ENCODE measurements at regions not wholly inside any gene's neighbourhood (a gene's known extent, or its start where the extent isn't known, plus 50 kb on each side); places are given as distances from the start of the nearest gene placed in this dataset.

DNA sequence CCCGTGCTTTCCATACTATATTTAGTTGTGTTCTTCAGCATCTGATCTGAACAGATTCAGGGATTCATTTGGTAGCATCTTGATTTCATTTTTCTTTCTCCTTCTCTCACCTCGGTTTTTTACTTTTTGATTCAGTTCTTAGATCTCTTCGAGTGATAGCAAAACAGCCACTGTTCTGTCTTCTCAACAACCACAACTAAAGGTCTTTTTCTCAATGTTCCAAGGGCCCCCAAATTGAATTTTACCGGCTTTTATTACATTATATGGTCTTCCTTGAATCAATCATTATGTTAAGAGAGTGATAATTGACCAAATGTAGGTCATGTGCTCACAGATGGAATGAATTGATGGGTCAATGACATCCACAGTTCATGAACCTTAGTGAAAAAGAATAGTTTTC lies 164.5 kb upstream of the LMNTD1 start:
- TF ChIP-seq, protein P1, sequence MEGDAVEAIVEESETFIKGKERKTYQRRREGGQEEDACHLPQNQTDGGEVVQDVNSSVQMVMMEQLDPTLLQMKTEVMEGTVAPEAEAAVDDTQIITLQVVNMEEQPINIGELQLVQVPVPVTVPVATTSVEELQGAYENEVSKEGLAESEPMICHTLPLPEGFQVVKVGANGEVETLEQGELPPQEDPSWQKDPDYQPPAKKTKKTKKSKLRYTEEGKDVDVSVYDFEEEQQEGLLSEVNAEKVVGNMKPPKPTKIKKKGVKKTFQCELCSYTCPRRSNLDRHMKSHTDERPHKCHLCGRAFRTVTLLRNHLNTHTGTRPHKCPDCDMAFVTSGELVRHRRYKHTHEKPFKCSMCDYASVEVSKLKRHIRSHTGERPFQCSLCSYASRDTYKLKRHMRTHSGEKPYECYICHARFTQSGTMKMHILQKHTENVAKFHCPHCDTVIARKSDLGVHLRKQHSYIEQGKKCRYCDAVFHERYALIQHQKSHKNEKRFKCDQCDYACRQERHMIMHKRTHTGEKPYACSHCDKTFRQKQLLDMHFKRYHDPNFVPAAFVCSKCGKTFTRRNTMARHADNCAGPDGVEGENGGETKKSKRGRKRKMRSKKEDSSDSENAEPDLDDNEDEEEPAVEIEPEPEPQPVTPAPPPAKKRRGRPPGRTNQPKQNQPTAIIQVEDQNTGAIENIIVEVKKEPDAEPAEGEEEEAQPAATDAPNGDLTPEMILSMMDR (IDR thresholded peaks at IDR 0.05), result no peak
- no peak for TF ChIP-seq ZFX (IDR thresholded peaks at IDR 0.05; ENCODE audit: borderline replicate concordance)
